ENCODE measurements at regions not wholly inside any gene's neighbourhood (a gene's known extent, or its start where the extent isn't known, plus 50 kb on each side); places are given as distances from the start of the nearest gene placed in this dataset.
A peak's percentile ranks its signal among the peaks of the same experiment; 100 is the strongest.

DNA sequence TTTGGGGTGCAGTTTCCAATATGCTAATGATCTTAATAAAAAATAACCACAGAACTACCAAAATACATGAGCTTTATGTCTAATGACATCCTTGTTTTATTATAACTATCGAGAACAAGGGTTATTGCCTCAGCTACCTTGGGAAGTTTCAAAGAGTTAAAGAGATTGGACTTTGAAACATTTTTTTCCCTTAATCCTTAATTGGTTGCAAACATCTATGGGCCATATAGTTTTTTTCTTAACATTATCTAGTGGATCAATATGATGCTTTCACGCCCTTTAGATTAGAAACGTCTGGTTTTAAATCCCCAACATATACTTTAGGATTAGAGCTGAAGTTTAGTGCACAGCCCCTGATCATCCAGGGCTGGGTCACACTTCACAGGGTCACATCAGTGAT is 219.2 kb upstream of the SGO1 start:
- Mint-ChIP-seq H3K9me3 (no peaks in the 10 kb centered on the region), H3K36me3 (peaks cover 0 to 2% (median 2%) of the 10 kb centered on the region in 3 donors), H3K27me3 (no peaks in the 10 kb centered on the region), H3K27ac (no peak overlapping the region), H3K4me1 (no peaks in the 10 kb centered on the region), H3K4me3 (no peak overlapping the region)
- Histone ChIP-seq H3K4me1 (ENCODE audit: insufficient read depth, low read length) (no peaks in the 10 kb centered on the region), H3K9me3 (ENCODE audit: low read length) (no peaks in the 10 kb centered on the region), H3K4me3 (ENCODE audit: low read length) (no peak overlapping the region), H3K36me3 (ENCODE audit: insufficient read depth, low read length) (no peaks in the 10 kb centered on the region), H3K27ac (ENCODE audit: low read depth, low read length) (no peak overlapping the region), H3K27me3 (ENCODE audit: insufficient read depth, low read length, poor library complexity, severe bottlenecking) (no peaks in the 10 kb centered on the region)
- ChIA-PET POLR2A (no interaction called here), CTCF (interaction anchor here (1.1 kb wide), 1 partner anchor 18 kb away, joined by 3 read pairs; no protein-coding TSS in a partner anchor)
- no peak for DNase-seq

DNA sequence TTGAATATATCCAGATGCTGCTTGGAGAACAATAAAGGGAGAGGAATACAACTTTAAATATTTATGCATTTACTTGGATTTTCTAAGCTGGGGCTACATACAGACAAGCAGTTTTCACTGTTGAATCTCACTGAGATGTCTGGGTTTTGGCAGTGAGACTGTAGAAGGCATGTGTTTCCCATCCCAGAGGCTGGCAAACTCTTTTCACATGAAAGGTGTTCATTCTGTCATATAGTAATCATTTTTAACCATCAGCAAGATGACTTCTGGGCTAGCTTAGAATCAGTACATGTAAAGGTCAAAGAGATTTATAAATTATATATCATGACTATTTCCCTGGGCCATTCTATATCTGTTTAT is 218.7 kb upstream of the SGO1 start:
- H3K9me3 Mint-ChIP-seq = no peaks in the 10 kb centered on the region
- Histone ChIP-seq H3K27me3 (ENCODE audit: insufficient read depth, low read length, poor library complexity, severe bottlenecking) (no peaks in the 10 kb centered on the region), H3K9me3 (ENCODE audit: low read length) (no peaks in the 10 kb centered on the region), H3K27ac (ENCODE audit: low read depth, low read length) (no peak overlapping the region), H3K36me3 (ENCODE audit: insufficient read depth, low read length) (no peaks in the 10 kb centered on the region), H3K4me1 (ENCODE audit: insufficient read depth, low read length) (no peaks in the 10 kb centered on the region), H3K4me3 (ENCODE audit: low read length) (no peak overlapping the region)
- no peaks in the 10 kb centered on the region for H3K27me3 Mint-ChIP-seq
- H3K4me1 Mint-ChIP-seq = no peaks in the 10 kb centered on the region
- ChIA-PET POLR2A (no interaction called here), CTCF (interaction anchor here (1.1 kb wide), 1 partner anchor 17 kb away, joined by 3 read pairs; no protein-coding TSS in a partner anchor)
- DNase-seq = no peak
- no peak overlapping the region for H3K27ac Mint-ChIP-seq
- no peak overlapping the region for H3K4me3 Mint-ChIP-seq
- peaks cover 0 to 2% (median 2%) of the 10 kb centered on the region in 3 donors for H3K36me3 Mint-ChIP-seq

DNA sequence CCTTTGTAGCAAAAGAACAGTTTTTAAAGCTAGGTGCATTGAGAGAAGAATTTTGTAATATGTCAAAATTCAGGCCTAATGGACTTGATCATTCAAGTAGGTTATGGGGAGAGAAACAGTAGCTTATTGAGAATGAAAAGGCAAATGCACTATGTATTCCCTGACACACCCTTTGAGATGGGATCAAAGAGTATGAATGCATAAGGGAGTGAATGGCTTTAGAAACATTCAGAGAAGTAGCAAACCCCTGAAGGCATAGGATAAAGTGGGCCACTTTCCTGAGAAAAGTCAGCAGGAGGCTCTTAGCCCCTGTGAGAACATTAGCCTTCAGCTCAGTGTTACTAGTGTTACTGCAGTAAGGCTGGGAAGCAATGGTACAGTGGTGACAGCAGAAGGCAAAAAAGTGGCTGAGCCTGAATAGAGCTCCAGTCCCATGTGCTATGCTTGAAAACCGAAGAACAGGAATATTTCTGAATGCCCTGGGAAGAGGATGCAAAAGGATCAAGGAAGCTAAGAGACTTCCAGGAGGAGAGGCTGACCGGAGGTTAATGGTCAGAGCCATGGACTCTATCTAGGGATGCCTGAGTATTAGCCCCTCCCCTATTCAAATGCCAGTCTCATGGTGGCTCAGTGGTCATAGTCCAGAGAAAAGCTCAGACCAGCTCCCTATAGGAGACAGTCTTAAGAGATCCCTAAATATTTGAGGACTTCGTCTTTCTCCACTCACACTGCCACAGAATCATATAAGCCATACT is 218.2 kb upstream of the SGO1 start:
- no peak overlapping the region for H3K27ac ChIP-seq (ENCODE audit: low read depth, low read length)
- no peaks in the 10 kb centered on the region for H3K36me3 ChIP-seq (ENCODE audit: insufficient read depth, low read length)
- CTCF ChIA-PET = interaction anchor here (1.1 kb wide), 1 partner anchor 17 kb away, joined by 3 read pairs; no protein-coding TSS in a partner anchor
- Mint-ChIP-seq H3K27me3 (no peaks in the 10 kb centered on the region), H3K9me3 (no peaks in the 10 kb centered on the region), H3K4me1 (no peaks in the 10 kb centered on the region), H3K4me3 (no peak overlapping the region), H3K27ac (no peak overlapping the region), H3K36me3 (peaks cover 0 to 2% (median 0%) of the 10 kb centered on the region in 3 donors)
- H3K27me3 ChIP-seq (ENCODE audit: insufficient read depth, low read length, poor library complexity, severe bottlenecking) = no peaks in the 10 kb centered on the region
- H3K4me3 ChIP-seq (ENCODE audit: low read length) = no peak overlapping the region
- DNase-seq = no peak
- H3K9me3 ChIP-seq (ENCODE audit: low read length) = no peaks in the 10 kb centered on the region
- POLR2A ChIA-PET = no interaction called here
- H3K4me1 ChIP-seq (ENCODE audit: insufficient read depth, low read length) = no peaks in the 10 kb centered on the region

DNA sequence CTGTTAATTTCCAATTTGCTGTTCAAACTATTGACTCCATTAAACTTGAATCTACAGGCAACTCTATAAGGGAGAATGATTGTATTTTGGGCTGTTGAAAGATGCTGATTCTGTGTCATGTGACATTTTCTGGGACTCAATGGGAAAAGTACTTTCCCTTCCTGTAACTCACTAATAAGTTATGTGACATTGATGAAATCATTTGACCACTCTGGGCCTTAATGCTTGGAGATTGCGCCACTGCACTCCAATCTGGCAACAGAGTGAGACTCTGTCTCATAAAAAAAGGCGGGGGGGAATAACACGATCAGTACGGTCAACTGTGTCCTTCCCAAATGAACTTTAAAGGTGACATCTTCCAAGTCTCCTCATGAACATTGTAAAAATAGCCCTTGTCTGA is 215.2 kb upstream of the SGO1 start:
- Mint-ChIP-seq H3K27ac (no peak overlapping the region), H3K4me1 (no peaks in the 10 kb centered on the region), H3K36me3 (no peaks in the 10 kb centered on the region), H3K9me3 (no peaks in the 10 kb centered on the region), H3K27me3 (no peaks in the 10 kb centered on the region), H3K4me3 (no peak overlapping the region)
- Histone ChIP-seq H3K27me3 (ENCODE audit: insufficient read depth, low read length, poor library complexity, severe bottlenecking) (no peaks in the 10 kb centered on the region), H3K4me3 (ENCODE audit: low read length) (no peak overlapping the region), H3K27ac (ENCODE audit: low read depth, low read length) (no peak overlapping the region), H3K4me1 (ENCODE audit: insufficient read depth, low read length) (no peaks in the 10 kb centered on the region), H3K9me3 (ENCODE audit: low read length) (no peaks in the 10 kb centered on the region), H3K36me3 (ENCODE audit: insufficient read depth, low read length) (no peaks in the 10 kb centered on the region)
- ChIA-PET CTCF (no interaction called here), POLR2A (no interaction called here)
- DNase-seq = no peak

DNA sequence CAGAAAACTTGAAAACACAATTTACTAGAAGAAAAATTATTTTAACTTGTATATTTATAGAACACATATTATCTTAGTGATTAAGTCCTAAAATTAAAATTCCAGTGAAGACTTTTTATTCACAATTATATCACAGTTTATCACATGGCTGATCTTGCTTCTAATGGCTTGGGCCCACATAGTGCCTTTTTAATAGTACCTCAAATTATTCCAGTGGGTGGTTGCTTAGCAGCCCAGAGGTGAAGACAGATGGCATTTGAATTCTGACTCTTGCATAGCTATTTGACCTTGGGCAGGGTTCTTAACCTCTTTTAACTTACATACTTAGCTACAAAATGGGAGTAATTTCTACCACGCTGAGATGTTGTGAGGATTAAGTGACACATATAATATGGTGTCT is 214.7 kb upstream of the SGO1 start:
- Mint-ChIP-seq H3K9me3 (no peaks in the 10 kb centered on the region), H3K27me3 (no peaks in the 10 kb centered on the region), H3K27ac (no peak overlapping the region), H3K36me3 (no peaks in the 10 kb centered on the region), H3K4me1 (no peaks in the 10 kb centered on the region), H3K4me3 (no peak overlapping the region)
- Histone ChIP-seq H3K36me3 (ENCODE audit: insufficient read depth, low read length) (no peaks in the 10 kb centered on the region), H3K9me3 (ENCODE audit: low read length) (no peaks in the 10 kb centered on the region), H3K4me3 (ENCODE audit: low read length) (no peak overlapping the region), H3K27ac (ENCODE audit: low read depth, low read length) (no peak overlapping the region), H3K4me1 (ENCODE audit: insufficient read depth, low read length) (no peaks in the 10 kb centered on the region), H3K27me3 (ENCODE audit: insufficient read depth, low read length, poor library complexity, severe bottlenecking) (no peaks in the 10 kb centered on the region)
- ChIA-PET POLR2A (no interaction called here), CTCF (no interaction called here)
- DNase-seq = no peak

DNA sequence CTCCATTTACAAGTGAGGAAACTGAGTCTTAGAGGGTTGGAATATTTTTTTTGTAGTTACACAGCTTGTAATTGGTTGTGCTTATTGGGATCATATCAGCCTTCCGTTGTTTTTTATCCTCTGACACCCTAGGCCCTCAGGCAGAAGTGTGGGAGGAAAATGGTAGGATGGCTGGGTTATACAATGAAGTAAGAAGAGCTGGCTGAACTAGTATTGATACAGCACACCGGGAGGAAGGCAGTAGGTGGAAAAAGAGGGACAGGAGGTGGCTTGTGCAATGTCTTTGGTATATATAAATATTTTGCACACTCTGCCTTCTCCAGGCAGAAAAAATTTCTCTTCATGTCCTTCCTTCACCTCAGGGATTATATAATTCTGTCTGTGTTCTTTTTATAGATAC is 214.3 kb upstream of the SGO1 start:
- Mint-ChIP-seq H3K27me3 (no peaks in the 10 kb centered on the region), H3K4me3 (no peak overlapping the region), H3K4me1 (no peaks in the 10 kb centered on the region), H3K36me3 (no peaks in the 10 kb centered on the region), H3K9me3 (no peaks in the 10 kb centered on the region), H3K27ac (peak overlapping the region in 1 of 8 donors; percentile 92)
- H3K4me1 ChIP-seq (ENCODE audit: insufficient read depth, low read length) = no peaks in the 10 kb centered on the region
- H3K27ac ChIP-seq (ENCODE audit: low read depth, low read length) = no peak overlapping the region
- no peaks in the 10 kb centered on the region for H3K36me3 ChIP-seq (ENCODE audit: insufficient read depth, low read length)
- CTCF ChIA-PET = no interaction called here
- no peak overlapping the region for H3K4me3 ChIP-seq (ENCODE audit: low read length)
- no peak for DNase-seq
- H3K27me3 ChIP-seq (ENCODE audit: insufficient read depth, low read length, poor library complexity, severe bottlenecking) = no peaks in the 10 kb centered on the region
- H3K9me3 ChIP-seq (ENCODE audit: low read length) = no peaks in the 10 kb centered on the region
- POLR2A ChIA-PET = no interaction called here

DNA sequence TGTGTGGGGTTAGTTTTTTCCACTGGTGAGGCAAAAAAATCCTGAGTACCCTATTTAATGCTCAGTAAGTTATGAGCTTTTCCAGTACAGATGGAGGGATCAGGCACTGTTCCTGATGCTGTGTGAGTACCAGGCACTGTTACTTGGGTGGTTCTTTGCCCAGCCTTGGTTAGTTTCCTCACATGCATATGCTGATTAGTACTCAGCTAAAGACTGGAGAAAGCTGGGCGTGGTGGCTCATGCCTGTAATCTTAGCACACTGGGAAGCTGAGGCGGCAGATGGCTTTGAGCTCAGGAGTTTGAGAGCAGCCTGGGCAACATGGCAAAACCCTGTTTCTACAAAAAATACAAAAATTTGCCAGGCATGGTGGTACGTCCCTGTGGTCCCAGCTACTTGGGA is 210.3 kb upstream of the SGO1 start:
- H3K9me3 Mint-ChIP-seq = peaks cover 0 to 5% (median 0%) of the 10 kb centered on the region in 5 donors
- H3K36me3 Mint-ChIP-seq = no peaks in the 10 kb centered on the region
- DNase-seq = no peak
- ChIA-PET POLR2A (no interaction called here), CTCF (no interaction called here)
- no peak overlapping the region for H3K27ac Mint-ChIP-seq
- H3K27ac ChIP-seq (ENCODE audit: low read depth, low read length) = no peak overlapping the region
- H3K4me3 ChIP-seq (ENCODE audit: low read length) = no peak overlapping the region
- H3K4me1 Mint-ChIP-seq = no peaks in the 10 kb centered on the region
- H3K9me3 ChIP-seq (ENCODE audit: low read length) = no peaks in the 10 kb centered on the region
- H3K4me1 ChIP-seq (ENCODE audit: insufficient read depth, low read length) = no peaks in the 10 kb centered on the region
- no peak overlapping the region for H3K4me3 Mint-ChIP-seq
- H3K27me3 Mint-ChIP-seq = no peaks in the 10 kb centered on the region
- no peaks in the 10 kb centered on the region for H3K36me3 ChIP-seq (ENCODE audit: insufficient read depth, low read length)
- no peaks in the 10 kb centered on the region for H3K27me3 ChIP-seq (ENCODE audit: insufficient read depth, low read length, poor library complexity, severe bottlenecking)

DNA sequence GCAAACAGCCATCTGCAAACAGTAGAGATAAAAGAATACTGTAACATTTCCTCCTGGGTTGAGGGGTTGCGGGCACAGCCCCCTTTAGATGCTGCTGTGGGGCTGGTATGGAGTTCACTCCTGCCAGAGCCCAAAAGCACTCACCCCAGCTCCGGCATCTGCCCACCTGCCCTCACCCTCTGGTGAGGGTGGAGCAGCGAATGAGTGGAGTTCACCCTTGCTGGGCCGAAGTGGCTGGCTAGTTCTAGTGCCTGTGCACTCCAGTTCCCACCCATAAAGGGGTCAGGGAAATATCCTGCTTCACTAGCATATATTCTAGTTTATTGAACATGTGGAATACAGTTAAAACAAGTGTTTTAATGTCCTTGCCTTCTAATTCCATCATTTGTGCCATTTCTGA is 209.7 kb upstream of the SGO1 start:
- Histone ChIP-seq H3K9me3 (ENCODE audit: low read length) (no peaks in the 10 kb centered on the region), H3K4me1 (ENCODE audit: insufficient read depth, low read length) (no peaks in the 10 kb centered on the region), H3K36me3 (ENCODE audit: insufficient read depth, low read length) (no peaks in the 10 kb centered on the region), H3K27ac (ENCODE audit: low read depth, low read length) (no peak overlapping the region), H3K4me3 (ENCODE audit: low read length) (no peak overlapping the region), H3K27me3 (ENCODE audit: insufficient read depth, low read length, poor library complexity, severe bottlenecking) (no peaks in the 10 kb centered on the region)
- ChIA-PET POLR2A (no interaction called here), CTCF (no interaction called here)
- Mint-ChIP-seq H3K36me3 (no peaks in the 10 kb centered on the region), H3K4me3 (no peak overlapping the region), H3K27me3 (no peaks in the 10 kb centered on the region), H3K9me3 (peaks cover 0 to 5% (median 0%) of the 10 kb centered on the region in 5 donors), H3K4me1 (no peaks in the 10 kb centered on the region), H3K27ac (no peak overlapping the region)
- DNase-seq = no peak
